OCI-LY7 (cell line): ENCODE measurements at regions not wholly inside any gene's neighbourhood (a gene's known extent, or its start where the extent isn't known, plus 50 kb on each side); places are given as distances from the start of the nearest gene placed in this dataset.

Source experiments
- BruUV-seq: library from RNA; stranded (reverse); fragments of 400-500 nt; replicated peaks from 2 replicates; lab custom pipeline; 2021; lab: Mats Ljungman, UMichigan
- CTCF ChIA-PET: fragments of 300-600 bp; sonication (Branson Sonifier 250); formaldehyde crosslinking; loops from one replicate; lab custom pipeline; 2022; ENCODE audit warnings: antibody characterized with exemption; ENCODE audit not compliant: unreplicated experiment; lab: Charles Lee
- POLR2A ChIA-PET: fragments of 300-600 bp; sonication (Branson Sonifier 250); formaldehyde crosslinking; loops from one replicate; lab custom pipeline; 2022; ENCODE audit warnings: antibody characterized with exemption; lab: Charles Lee
- DNase-seq: peaks from one replicate; pipeline ENCODE4 v3.0.0-alpha.2; 2015; ENCODE audit warnings: low spot score
- H2AFZ ChIP-seq: fragments of 200-600 bp; sonication (generic), shearing (Covaris generic); 2 replicates; pipeline ENCODE4 v1.6.1; 2014; ENCODE audit warnings: mild to moderate bottlenecking, antibody characterized with exemption, low read length, moderate library complexity
- H3K27ac ChIP-seq: fragments of 200-600 bp; sonication (generic); 2 replicates; pipeline ENCODE4 v1.5.1; 2014; ENCODE audit warnings: mixed run types, low read depth, mild to moderate bottlenecking, moderate library complexity, low read length, inconsistent platforms; ENCODE audit not compliant: poor library complexity, severe bottlenecking
- H3K36me3 ChIP-seq: fragments of 200-600 bp; sonication (generic); 2 replicates; pipeline ENCODE4 v1.6.1; 2014; ENCODE audit warnings: mild to moderate bottlenecking, antibody characterized with exemption, low read length, moderate library complexity, mixed read lengths; ENCODE audit not compliant: insufficient read depth
- H3K4me1 ChIP-seq: fragments of 200-600 bp; sonication (generic); 2 replicates; pipeline ENCODE4 v1.5.1; 2014; ENCODE audit warnings: mild to moderate bottlenecking, low read length; ENCODE audit not compliant: insufficient read depth, poor library complexity, severe bottlenecking
- H3K4me2 ChIP-seq: fragments of 200-600 bp; sonication (generic); 2 replicates; pipeline ENCODE4 v1.6.1; 2014; ENCODE audit warnings: mild to moderate bottlenecking, low read length
- H3K4me3 ChIP-seq: fragments of 200-600 bp; sonication (generic); 2 replicates; pipeline ENCODE4 v1.5.1; 2014; ENCODE audit warnings: mild to moderate bottlenecking, low read depth, low read length; ENCODE audit not compliant: poor library complexity, severe bottlenecking
- H3K79me2 ChIP-seq: fragments of 200-600 bp; sonication (generic); 2 replicates; pipeline ENCODE4 v1.6.1; 2016; ENCODE audit warnings: low read depth, mild to moderate bottlenecking, low read length, moderate library complexity, mixed read lengths; ENCODE audit not compliant: insufficient read depth
- H3K9me2 ChIP-seq: fragments of 200-600 bp; sonication (generic); 2 replicates; pipeline ENCODE4 v1.6.1; 2016; ENCODE audit warnings: mild to moderate bottlenecking, low read length, mixed read lengths; ENCODE audit not compliant: insufficient read depth
- H3K9me3 ChIP-seq: fragments of 200-600 bp; sonication (generic); 2 replicates; pipeline ENCODE4 v1.6.1; 2014; ENCODE audit warnings: mild to moderate bottlenecking, mixed run types, low read length, mixed read lengths
- H4K20me1 ChIP-seq: fragments of 200-600 bp; sonication (generic); 2 replicates; pipeline ENCODE4 v1.6.1; 2014; ENCODE audit warnings: mild to moderate bottlenecking, antibody characterized with exemption, low read length, moderate library complexity, mixed read lengths; ENCODE audit not compliant: insufficient read depth
- CTCF ChIP-seq: fragments of 200-600 bp; sonication (generic); conservative IDR thresholded peaks from 2 replicates; pipeline ENCODE4 v1.5.1; 2014; ENCODE audit warnings: mild to moderate bottlenecking, antibody characterized with exemption, low read length, moderate library complexity, mixed read lengths
- EZH2phosphoT487 ChIP-seq: fragments of 200-600 bp; sonication (generic); IDR thresholded peaks from 2 replicates; pipeline ENCODE4 v1.6.1; 2018; ENCODE audit warnings: low read depth, borderline replicate concordance, mild to moderate bottlenecking, mixed run types, antibody characterized with exemption, low read length, moderate library complexity, mixed read lengths
- intact Hi-C: fragments of 100-400 bp; cut with micrococcal nuclease; formaldehyde crosslinking; loops from one replicate; pipeline ENCODE4 v1.10.0; 2022; ENCODE audit not compliant: unreplicated experiment

GRCh38 chr2:139613264-139613663 is 833.1 kb upstream of the NXPH2 start:
- intact Hi-C loops, result no loop called here
- Histone ChIP-seq H4K20me1 (no peaks in the 10 kb centered on the region), H3K4me3 (no peak overlapping the region), H3K4me2 (no peak overlapping the region), H3K9me2 (no peaks in the 10 kb centered on the region), H3K36me3 (no peaks in the 10 kb centered on the region), H2AFZ (no peak overlapping the region), H3K4me1 (no peaks in the 10 kb centered on the region), H3K9me3 (no peaks in the 10 kb centered on the region), H3K79me2 (no peaks in the 10 kb centered on the region), H3K27ac (no peak overlapping the region)
- ChIA-PET CTCF (no interaction called here), POLR2A (interaction anchor here (0.6 kb wide), 1 partner anchor 1789 kb away, joined by 3 read pairs; no protein-coding TSS in a partner anchor)
- DNase-seq, result no peak
- no peak for TF ChIP-seq EZH2phosphoT487
- TF ChIP-seq CTCF, result no peak
- BruUV-seq, result no TSS peak

- Histone ChIP-seq H3K4me2 (no peak overlapping the region), H3K36me3 (no peaks in the 10 kb centered on the region), H3K4me1 (no peaks in the 10 kb centered on the region), H3K27ac (no peak overlapping the region), H4K20me1 (no peaks in the 10 kb centered on the region), H3K9me2 (no peaks in the 10 kb centered on the region), H3K9me3 (no peaks in the 10 kb centered on the region), H3K4me3 (no peak overlapping the region), H3K79me2 (no peaks in the 10 kb centered on the region), H2AFZ (no peak overlapping the region)
- DNase-seq, result no peak
- POLR2A ChIA-PET, result interaction anchor here (0.7 kb wide), 1 partner anchor 32 kb away, joined by 4 read pairs; no protein-coding TSS in a partner anchor
- no TSS peak for BruUV-seq
- TF ChIP-seq EZH2phosphoT487 (no peak), CTCF (no peak)
- intact Hi-C loops, result no loop called here
- CTCF ChIA-PET, result no interaction called here
Observed at GRCh38 chr2:139610512-139610911, 830.3 kb upstream of the NXPH2 start.

- DNase-seq, result no peak
- H2AFZ ChIP-seq, result no peak overlapping the region
- CTCF ChIA-PET, result no interaction called here
- no peak overlapping the region for H3K4me2 ChIP-seq
- POLR2A ChIA-PET, result interaction anchor here (0.9 kb wide), 1 partner anchor 162 kb away, joined by 3 read pairs; no protein-coding TSS in a partner anchor
- H3K27ac ChIP-seq, result no peak overlapping the region
- no peak for TF ChIP-seq CTCF
- TF ChIP-seq EZH2phosphoT487, result no peak
- intact Hi-C loops, result no loop called here
- H3K9me3 ChIP-seq, result no peaks in the 10 kb centered on the region
- no peaks in the 10 kb centered on the region for H4K20me1 ChIP-seq
- H3K79me2 ChIP-seq, result no peaks in the 10 kb centered on the region
- H3K4me3 ChIP-seq, result no peak overlapping the region
- BruUV-seq, result no TSS peak
- no peaks in the 10 kb centered on the region for H3K36me3 ChIP-seq
- H3K4me1 ChIP-seq, result no peaks in the 10 kb centered on the region
- H3K9me2 ChIP-seq, result no peaks in the 10 kb centered on the region
Observed at GRCh38 chr2:139609109-139609508, 828.9 kb upstream of the NXPH2 start.
